ENCODE measurements at regions not wholly inside any gene's neighbourhood (a gene's known extent, or its start where the extent isn't known, plus 50 kb on each side); places are given as distances from the start of the nearest gene placed in this dataset.

GRCh38 chr10:43888586-43888985, 239.9 kb upstream of the ZNF32 start:
- TF ChIP-seq CTCF (IDR thresholded peaks at IDR 0.05; ENCODE audit: borderline replicate concordance, extremely low read depth, low read length, poor library complexity, severe bottlenecking) (no peak), EZH2 (IDR thresholded peaks at IDR 0.05; ENCODE audit: borderline replicate concordance, low read depth, low read length, severe bottlenecking) (no peak)
